ENCODE measurements at regions not wholly inside any gene's neighbourhood (a gene's known extent, or its start where the extent isn't known, plus 50 kb on each side); places are given as distances from the start of the nearest gene placed in this dataset.

- Histone ChIP-seq H3K4me1 (ENCODE audit: insufficient read depth, low read length, poor library complexity, severe bottlenecking) (no peaks in the 10 kb centered on the region), H3K4me3 (ENCODE audit: low read depth, low read length, poor library complexity, severe bottlenecking) (no peak overlapping the region), H2AFZ (ENCODE audit: low read length) (no peak overlapping the region), H3K9me3 (ENCODE audit: low read length) (no peaks in the 10 kb centered on the region), H4K20me1 (ENCODE audit: insufficient read depth, low read length) (no peaks in the 10 kb centered on the region), H3K4me2 (ENCODE audit: low read length) (no peak overlapping the region), H3K9me2 (ENCODE audit: insufficient read depth, low read length) (no peaks in the 10 kb centered on the region), H3K79me2 (ENCODE audit: insufficient read depth, low read depth, low read length) (no peaks in the 10 kb centered on the region), H3K36me3 (ENCODE audit: insufficient read depth, low read length) (no peaks in the 10 kb centered on the region), H3K27ac (ENCODE audit: low read depth, low read length, poor library complexity, severe bottlenecking) (no peak overlapping the region)
- TF ChIP-seq CTCF (conservative IDR thresholded peaks at IDR 0.05; ENCODE audit: low read length) (no peak), EZH2phosphoT487 (IDR thresholded peaks at IDR 0.05; ENCODE audit: borderline replicate concordance, low read depth, low read length) (no peak)
- CTCF ChIA-PET (ENCODE audit: unreplicated experiment), result no interaction called here
- DNase-seq (ENCODE audit: low spot score), result no peak
- POLR2A ChIA-PET, result no interaction called here
- intact Hi-C loops (cut with micrococcal nuclease; ENCODE audit: unreplicated experiment), result no loop called here
- BruUV-seq (replicated peaks), result no TSS peak
Measured at GRCh38 chr1:11400155-11400554, 78.8 kb upstream of the DISP3 start.

GRCh38 chr1:11400567-11400966, 78.4 kb upstream of the DISP3 start:
- intact Hi-C loops (cut with micrococcal nuclease; ENCODE audit: unreplicated experiment), result no loop called here
- Histone ChIP-seq H3K9me3 (ENCODE audit: low read length) (no peaks in the 10 kb centered on the region), H3K4me2 (ENCODE audit: low read length) (no peak overlapping the region), H3K79me2 (ENCODE audit: insufficient read depth, low read depth, low read length) (no peaks in the 10 kb centered on the region), H3K36me3 (ENCODE audit: insufficient read depth, low read length) (no peaks in the 10 kb centered on the region), H3K9me2 (ENCODE audit: insufficient read depth, low read length) (no peaks in the 10 kb centered on the region), H2AFZ (ENCODE audit: low read length) (no peak overlapping the region), H4K20me1 (ENCODE audit: insufficient read depth, low read length) (no peaks in the 10 kb centered on the region), H3K27ac (ENCODE audit: low read depth, low read length, poor library complexity, severe bottlenecking) (no peak overlapping the region), H3K4me3 (ENCODE audit: low read depth, low read length, poor library complexity, severe bottlenecking) (no peak overlapping the region), H3K4me1 (ENCODE audit: insufficient read depth, low read length, poor library complexity, severe bottlenecking) (no peaks in the 10 kb centered on the region)
- no peak for DNase-seq (ENCODE audit: low spot score)
- ChIA-PET POLR2A (no interaction called here), CTCF (ENCODE audit: unreplicated experiment) (no interaction called here)
- BruUV-seq (replicated peaks), result no TSS peak
- TF ChIP-seq CTCF (conservative IDR thresholded peaks at IDR 0.05; ENCODE audit: low read length) (no peak), EZH2phosphoT487 (IDR thresholded peaks at IDR 0.05; ENCODE audit: borderline replicate concordance, low read depth, low read length) (no peak)

- Histone ChIP-seq H3K4me3 (ENCODE audit: low read depth, low read length, poor library complexity, severe bottlenecking) (no peak overlapping the region), H4K20me1 (ENCODE audit: insufficient read depth, low read length) (no peaks in the 10 kb centered on the region), H3K9me3 (ENCODE audit: low read length) (peaks cover 9% of the 10 kb centered on the region; the same call in 1 of the 2 replicates), H3K4me1 (ENCODE audit: insufficient read depth, low read length, poor library complexity, severe bottlenecking) (peaks cover 16% of the 10 kb centered on the region), H2AFZ (ENCODE audit: low read length) (no peak overlapping the region), H3K4me2 (ENCODE audit: low read length) (no peak overlapping the region), H3K9me2 (ENCODE audit: insufficient read depth, low read length) (no peaks in the 10 kb centered on the region), H3K79me2 (ENCODE audit: insufficient read depth, low read depth, low read length) (no peaks in the 10 kb centered on the region), H3K36me3 (ENCODE audit: insufficient read depth, low read length) (no peaks in the 10 kb centered on the region), H3K27ac (ENCODE audit: low read depth, low read length, poor library complexity, severe bottlenecking) (peak overlapping the region; percentile 59)
- ChIA-PET CTCF (ENCODE audit: unreplicated experiment) (no interaction called here), POLR2A (no interaction called here)
- intact Hi-C loops (cut with micrococcal nuclease; ENCODE audit: unreplicated experiment), result no loop called here
- no TSS peak for BruUV-seq (replicated peaks)
- no peak for TF ChIP-seq EZH2phosphoT487 (IDR thresholded peaks at IDR 0.05; ENCODE audit: borderline replicate concordance, low read depth, low read length)
- no peak for TF ChIP-seq CTCF (conservative IDR thresholded peaks at IDR 0.05; ENCODE audit: low read length)
- DNase-seq (ENCODE audit: low spot score), result no peak
Measured at GRCh38 chr1:11406845-11407244, 72.1 kb upstream of the DISP3 start.

Measured in OCI-LY7 (cell line).